Chondrocyte (in vitro differentiated cells): ENCODE measurements at regions not wholly inside any gene's neighbourhood (a gene's known extent, or its start where the extent isn't known, plus 50 kb on each side); places are given as distances from the start of the nearest gene placed in this dataset.
"Not testable (repeated sequence)": the region's sequence is repeated elsewhere in the genome, so short reads cannot be mapped to it uniquely, and the experiment has no call there.

Experiments
- DNase-seq: peaks from one replicate; pipeline ENCODE4 v3.0.0; 2021; ENCODE audit warnings: mixed read lengths, low spot score
- H3K27ac Mint-ChIP-seq: one replicate; pipeline ENCODE4 v1.8.0; 2021; ENCODE audit warnings: mild to moderate bottlenecking, moderate library complexity, mixed read lengths; ENCODE audit not compliant: unreplicated experiment
- H3K27me3 Mint-ChIP-seq: 2 replicates; pipeline ENCODE4 v1.8.0; 2021; ENCODE audit warnings: low read depth, mixed read lengths
- H3K36me3 Mint-ChIP-seq: 2 replicates; pipeline ENCODE4 v1.8.0; 2021; ENCODE audit warnings: low read depth, mixed read lengths
- H3K4me1 Mint-ChIP-seq: 2 replicates; pipeline ENCODE4 v1.8.0; 2021; ENCODE audit warnings: low read depth, mild to moderate bottlenecking, mixed read lengths
- H3K4me3 Mint-ChIP-seq: one replicate; pipeline ENCODE4 v1.8.0; 2021; ENCODE audit warnings: mild to moderate bottlenecking, moderate library complexity, mixed read lengths; ENCODE audit not compliant: unreplicated experiment
- H3K9me3 Mint-ChIP-seq: 2 replicates; pipeline ENCODE4 v1.8.0; 2021; ENCODE audit warnings: low read depth, mixed read lengths
- CTCF ChIP-seq: fragments of 200-600 bp; sonication (generic); IDR thresholded peaks from 2 replicates; pipeline ENCODE4 v1.5.0; 2021; ENCODE audit warnings: antibody characterized with exemption, mild to moderate bottlenecking, moderate library complexity

- H3K9me3 Mint-ChIP-seq, result peaks cover 25% of the 10 kb centered on the region
- no peak overlapping the region for H3K4me3 Mint-ChIP-seq
- H3K36me3 Mint-ChIP-seq, result peaks cover 2% of the 10 kb centered on the region
- H3K4me1 Mint-ChIP-seq, result no peaks in the 10 kb centered on the region
- H3K27me3 Mint-ChIP-seq, result peaks cover 3% of the 10 kb centered on the region
- no peak for TF ChIP-seq CTCF
- DNase-seq, result no peak
- no peak overlapping the region for H3K27ac Mint-ChIP-seq
Measured at GRCh38 chr4:184907216-184907615, 81.4 kb upstream of the ACSL1 start.

- Mint-ChIP-seq H3K36me3 (peaks cover 2% of the 10 kb centered on the region), H3K9me3 (peaks cover 30% of the 10 kb centered on the region), H3K4me3 (no peak overlapping the region), H3K27me3 (peaks cover 3% of the 10 kb centered on the region), H3K27ac (no peak overlapping the region), H3K4me1 (no peaks in the 10 kb centered on the region)
- DNase-seq, result no peak
- no peak for TF ChIP-seq CTCF
Measured at GRCh38 chr4:184907810-184908209, 82.0 kb upstream of the ACSL1 start.

GRCh38 chr4:184911310-184911709 lies 85.5 kb upstream of the ACSL1 start:
- Mint-ChIP-seq H3K27ac (no peak overlapping the region), H3K9me3 (peaks cover 41% of the 10 kb centered on the region), H3K36me3 (peaks cover 2% of the 10 kb centered on the region), H3K4me3 (no peak overlapping the region), H3K4me1 (no peaks in the 10 kb centered on the region), H3K27me3 (peaks cover 3% of the 10 kb centered on the region)
- no peak for DNase-seq
- no peak for TF ChIP-seq CTCF

GRCh38 chr4:184913356-184914143 lies 87.8 kb upstream of the ACSL1 start:
- no peak overlapping the region for H3K4me3 Mint-ChIP-seq
- DNase-seq, result no peak
- peaks cover 2% of the 10 kb centered on the region for H3K36me3 Mint-ChIP-seq
- no peak for TF ChIP-seq CTCF
- H3K4me1 Mint-ChIP-seq, result no peaks in the 10 kb centered on the region
- H3K27me3 Mint-ChIP-seq, result peaks cover 12% of the 10 kb centered on the region
- H3K27ac Mint-ChIP-seq, result no peak overlapping the region
- peaks cover 41% of the 10 kb centered on the region for H3K9me3 Mint-ChIP-seq

GRCh38 chr4:184918799-184919198 lies 93.0 kb upstream of the ACSL1 start:
- H3K27ac Mint-ChIP-seq, H3K4me1 Mint-ChIP-seq, DNase-seq, H3K36me3 Mint-ChIP-seq, H3K4me3 Mint-ChIP-seq: not testable (repeated sequence)
- Mint-ChIP-seq H3K27me3 (peaks cover 16% of the 10 kb centered on the region), H3K9me3 (peaks cover 19% of the 10 kb centered on the region)

GRCh38 chr4:184921456-184921855 lies 95.7 kb upstream of the ACSL1 start:
- Mint-ChIP-seq H3K27me3 (peaks cover 16% of the 10 kb centered on the region), H3K4me1 (no peaks in the 10 kb centered on the region), H3K36me3 (no peaks in the 10 kb centered on the region), H3K9me3 (peaks cover 9% of the 10 kb centered on the region), H3K4me3 (no peak overlapping the region), H3K27ac (no peak overlapping the region)
- TF ChIP-seq CTCF, result no peak
- DNase-seq, result no peak
